ENCODE measurements at regions not wholly inside any gene's neighbourhood (a gene's known extent, or its start where the extent isn't known, plus 50 kb on each side); places are given as distances from the start of the nearest gene placed in this dataset.

GRCh38 chr3:109234300-109234699 is 82.0 kb downstream of the DPPA2 start:
- TF ChIP-seq CTCF (IDR thresholded peaks at IDR 0.05) (no peak), POLR2A (IDR thresholded peaks at IDR 0.05) (no peak)

Data from transverse colon (tissue), 3 donors.